Bronchial epithelial cell (primary cell): ENCODE measurements at regions not wholly inside any gene's neighbourhood (a gene's known extent, or its start where the extent isn't known, plus 50 kb on each side); places are given as distances from the start of the nearest gene placed in this dataset.

ENCODE experiments used
- DNase-seq: peaks from one replicate; pipeline ENCODE4 v3.0.0-alpha.2; 2010; ENCODE audit warnings: low read depth
- FAIRE-seq: peaks from 2 replicates; lab custom pipeline; 2011; peaks lifted over from hg19 to GRCh38; lab: Jason Lieb, UNC
- H3K27me3 ChIP-seq: 2 replicates; pipeline ENCODE4 v1.5.1; 2011; ENCODE audit warnings: low read length; ENCODE audit not compliant: control insufficient read depth, insufficient read depth
- H3K36me3 ChIP-seq: 2 replicates; pipeline ENCODE4 v1.5.1; 2011; ENCODE audit warnings: low read length; ENCODE audit not compliant: control insufficient read depth, insufficient read depth
- H3K4me3 ChIP-seq: 2 replicates; pipeline ENCODE4 v1.5.1; 2011; ENCODE audit warnings: mild to moderate bottlenecking, low read depth, low read length, control low read depth
- TF ChIP-seq, protein P1 (sequence below): IDR thresholded peaks from 2 replicates; pipeline ENCODE4 v1.5.1; 2011; ENCODE audit warnings: mild to moderate bottlenecking, moderate library complexity, low read length, control low read depth, inconsistent platforms; ENCODE audit not compliant: insufficient read depth, severe bottlenecking

DNA sequence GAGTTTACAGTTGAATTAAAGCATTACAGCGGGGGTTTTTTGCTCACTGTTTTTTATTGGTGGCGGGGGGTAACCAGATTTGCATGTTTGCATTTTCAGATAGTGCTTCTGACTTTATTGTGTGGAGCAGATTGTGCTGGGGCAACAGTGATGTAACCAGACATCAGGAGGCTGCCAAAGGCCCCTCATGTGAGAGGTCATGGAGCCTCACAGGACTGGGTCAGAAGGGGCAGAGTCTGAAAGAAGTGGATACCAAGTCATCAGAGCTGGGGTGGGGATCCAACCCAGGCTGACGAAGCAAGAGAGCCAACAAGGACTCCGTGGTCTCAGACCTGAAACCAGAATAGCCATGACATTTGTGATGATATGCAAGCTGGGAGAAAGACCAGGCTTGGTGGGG, 259.4 kb upstream of the TAS2R1 start:
- DNase-seq (no peak), FAIRE-seq (no peak)
- no peaks in the 10 kb centered on the region for H3K27me3 ChIP-seq
- TF ChIP-seq, protein P1, sequence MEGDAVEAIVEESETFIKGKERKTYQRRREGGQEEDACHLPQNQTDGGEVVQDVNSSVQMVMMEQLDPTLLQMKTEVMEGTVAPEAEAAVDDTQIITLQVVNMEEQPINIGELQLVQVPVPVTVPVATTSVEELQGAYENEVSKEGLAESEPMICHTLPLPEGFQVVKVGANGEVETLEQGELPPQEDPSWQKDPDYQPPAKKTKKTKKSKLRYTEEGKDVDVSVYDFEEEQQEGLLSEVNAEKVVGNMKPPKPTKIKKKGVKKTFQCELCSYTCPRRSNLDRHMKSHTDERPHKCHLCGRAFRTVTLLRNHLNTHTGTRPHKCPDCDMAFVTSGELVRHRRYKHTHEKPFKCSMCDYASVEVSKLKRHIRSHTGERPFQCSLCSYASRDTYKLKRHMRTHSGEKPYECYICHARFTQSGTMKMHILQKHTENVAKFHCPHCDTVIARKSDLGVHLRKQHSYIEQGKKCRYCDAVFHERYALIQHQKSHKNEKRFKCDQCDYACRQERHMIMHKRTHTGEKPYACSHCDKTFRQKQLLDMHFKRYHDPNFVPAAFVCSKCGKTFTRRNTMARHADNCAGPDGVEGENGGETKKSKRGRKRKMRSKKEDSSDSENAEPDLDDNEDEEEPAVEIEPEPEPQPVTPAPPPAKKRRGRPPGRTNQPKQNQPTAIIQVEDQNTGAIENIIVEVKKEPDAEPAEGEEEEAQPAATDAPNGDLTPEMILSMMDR: no peak
- H3K4me3 ChIP-seq: no peak overlapping the region
- H3K36me3 ChIP-seq: no peaks in the 10 kb centered on the region

DNA sequence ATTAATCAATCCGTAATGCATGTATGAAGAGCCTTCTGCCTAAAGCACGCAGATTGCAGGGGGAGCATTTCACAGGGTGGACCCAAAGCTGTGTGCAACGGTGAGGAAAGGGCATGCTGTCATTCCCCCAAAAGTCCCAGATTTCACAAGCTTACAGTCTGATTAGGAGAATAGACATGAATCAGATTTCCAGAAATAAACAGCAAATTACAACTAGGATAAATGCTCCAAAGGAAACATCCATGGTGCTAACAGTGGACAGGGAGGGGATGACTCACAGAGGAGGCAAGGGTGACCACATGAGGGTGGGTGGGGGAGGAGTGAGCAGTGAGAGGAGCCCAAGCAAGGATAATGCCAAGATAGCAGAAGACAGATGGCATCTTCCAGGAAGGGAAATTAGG, 258.4 kb upstream of the TAS2R1 start:
- TF ChIP-seq, protein P1: no peak
- Histone ChIP-seq H3K27me3 (no peaks in the 10 kb centered on the region), H3K4me3 (no peak overlapping the region), H3K36me3 (no peaks in the 10 kb centered on the region)
- FAIRE-seq (no peak), DNase-seq (peak; percentile 65)

DNA sequence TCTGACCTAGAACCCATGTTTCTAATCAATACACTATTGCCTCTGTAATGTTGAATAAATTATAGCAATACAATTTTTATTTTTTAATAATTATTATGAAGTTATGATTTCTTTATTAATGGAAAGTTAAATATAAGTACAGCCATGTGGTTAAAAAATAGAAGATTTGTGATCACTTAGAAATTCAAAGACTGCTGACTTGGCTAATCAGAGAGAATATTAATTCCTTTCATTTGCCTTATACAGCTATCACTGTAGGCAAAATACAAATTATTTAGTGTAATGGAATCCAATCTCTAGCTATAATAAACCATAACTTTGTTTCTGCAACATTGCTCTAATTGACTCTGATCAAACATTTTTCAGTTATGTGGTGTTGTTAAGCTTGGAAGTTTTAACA, 255.0 kb upstream of the TAS2R1 start:
- TF ChIP-seq, protein P1: no peak
- no peak overlapping the region for H3K4me3 ChIP-seq
- no peak for DNase-seq
- H3K27me3 ChIP-seq: no peaks in the 10 kb centered on the region
- H3K36me3 ChIP-seq: no peaks in the 10 kb centered on the region
- FAIRE-seq: no peak

DNA sequence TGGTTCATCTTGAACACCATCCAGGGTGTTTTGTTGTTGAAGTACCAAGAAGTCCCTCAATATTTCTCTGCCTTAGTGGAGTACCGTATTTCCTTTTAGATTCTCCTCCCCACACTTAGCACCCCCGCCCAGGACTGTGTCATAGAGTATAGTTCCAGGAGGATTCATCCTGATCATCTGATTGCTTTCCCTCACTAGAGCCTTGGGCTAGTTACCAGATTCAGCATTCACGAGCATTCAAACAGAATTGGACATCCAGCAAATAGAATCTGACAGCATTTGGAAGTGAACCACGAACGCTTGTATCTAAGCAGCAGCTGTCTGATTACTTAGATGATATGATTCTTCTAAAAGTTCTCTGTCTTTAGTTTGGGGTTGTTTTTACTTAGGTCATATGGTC, 248.1 kb upstream of the TAS2R1 start:
- FAIRE-seq (no peak), DNase-seq (no peak)
- H3K4me3 ChIP-seq: no peak overlapping the region
- H3K36me3 ChIP-seq: no peaks in the 10 kb centered on the region
- no peaks in the 10 kb centered on the region for H3K27me3 ChIP-seq
- TF ChIP-seq, protein P1: no peak

DNA sequence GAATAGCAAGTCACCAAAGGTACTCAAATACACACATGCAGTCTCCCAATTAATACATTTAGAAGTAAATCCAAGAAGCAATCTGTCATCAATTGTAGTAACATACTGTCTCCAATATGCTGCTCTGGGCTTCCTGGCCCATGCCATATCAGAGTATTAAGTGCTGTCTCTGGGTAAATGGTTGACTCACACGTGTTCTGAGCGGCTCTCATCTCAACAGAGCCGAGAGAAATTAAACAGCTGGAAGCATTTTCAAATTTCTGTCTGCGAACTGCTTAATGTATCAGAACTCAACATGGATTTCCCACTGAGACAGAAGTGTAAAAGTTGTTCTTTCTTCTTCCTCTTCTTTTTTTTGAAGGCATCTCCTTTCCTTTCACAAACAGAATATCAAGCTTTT, 247.3 kb upstream of the TAS2R1 start:
- TF ChIP-seq, protein P1: no peak
- Histone ChIP-seq H3K36me3 (no peaks in the 10 kb centered on the region), H3K27me3 (no peaks in the 10 kb centered on the region), H3K4me3 (no peak overlapping the region)
- DNase-seq (no peak), FAIRE-seq (no peak)

DNA sequence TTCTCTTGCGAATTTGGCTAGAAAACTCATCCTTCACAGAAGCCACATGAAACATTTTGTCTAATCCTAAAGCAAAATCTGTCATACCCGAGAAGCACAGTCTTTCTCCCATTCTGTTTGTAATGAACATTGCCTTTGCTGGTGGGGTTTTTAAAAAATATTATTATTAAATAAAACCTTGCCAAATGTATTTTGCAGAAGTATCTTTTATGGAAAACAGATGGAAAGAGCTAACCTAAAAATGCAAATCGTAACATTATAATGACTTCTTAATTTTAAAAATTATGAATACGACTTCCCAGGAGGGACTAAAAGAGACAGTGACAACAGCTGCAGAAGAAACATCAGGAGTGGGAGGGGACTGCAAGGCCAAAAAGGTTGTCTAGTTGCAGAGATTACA, 246.3 kb upstream of the TAS2R1 start:
- Histone ChIP-seq H3K4me3 (no peak overlapping the region), H3K36me3 (no peaks in the 10 kb centered on the region), H3K27me3 (no peaks in the 10 kb centered on the region)
- DNase-seq (no peak), FAIRE-seq (no peak)
- TF ChIP-seq, protein P1: no peak
